Medulla oblongata (tissue), 1 donor: ENCODE measurements at regions not wholly inside any gene's neighbourhood (a gene's known extent, or its start where the extent isn't known, plus 50 kb on each side); places are given as distances from the start of the nearest gene placed in this dataset.

ENCODE experiments used
- DNase-seq: peaks from one replicate; pipeline ENCODE4 v3.0.0-alpha.2; 2015; ENCODE audit errors: extremely low spot score

DNA sequence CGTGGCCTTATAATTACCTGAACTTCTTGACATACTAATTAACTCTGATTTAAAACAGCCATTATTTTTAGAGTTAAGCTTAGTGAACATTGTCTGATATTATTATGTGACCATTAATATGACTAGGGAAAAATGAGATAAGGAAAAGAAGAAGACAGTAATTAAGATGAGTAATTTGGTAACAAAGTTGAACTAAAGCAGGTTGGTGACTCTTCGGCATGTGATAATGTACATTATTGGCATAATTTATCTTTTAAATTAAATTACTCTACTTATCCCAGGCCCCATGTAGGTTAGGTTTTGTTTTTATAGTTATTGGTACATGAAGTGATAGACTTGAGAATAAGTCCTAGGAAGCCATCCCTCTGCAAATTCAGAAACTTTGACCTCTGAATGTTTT is 249.7 kb upstream of the CFAP20DC start:
- DNase-seq: no peak

DNA sequence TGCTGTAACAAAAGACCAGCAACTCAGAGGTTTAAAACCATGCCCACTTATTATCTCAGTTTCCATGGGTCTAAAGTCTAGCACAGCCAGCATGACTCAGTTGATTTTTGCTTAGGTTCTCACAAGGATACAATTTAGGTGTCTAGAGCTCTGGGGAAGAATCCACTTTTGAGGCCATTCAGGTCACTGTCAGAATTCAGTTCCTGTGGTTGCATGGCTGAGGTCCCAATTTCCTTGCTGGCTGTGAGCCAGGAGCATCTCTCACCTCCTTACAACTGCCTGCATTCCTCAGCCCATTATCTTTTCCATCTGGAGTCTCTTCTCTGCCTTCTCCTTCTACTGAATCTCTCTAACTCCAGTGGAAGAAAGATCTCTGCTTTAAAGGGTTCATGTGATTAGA is 240.5 kb upstream of the CFAP20DC start:
- no peak for DNase-seq

DNA sequence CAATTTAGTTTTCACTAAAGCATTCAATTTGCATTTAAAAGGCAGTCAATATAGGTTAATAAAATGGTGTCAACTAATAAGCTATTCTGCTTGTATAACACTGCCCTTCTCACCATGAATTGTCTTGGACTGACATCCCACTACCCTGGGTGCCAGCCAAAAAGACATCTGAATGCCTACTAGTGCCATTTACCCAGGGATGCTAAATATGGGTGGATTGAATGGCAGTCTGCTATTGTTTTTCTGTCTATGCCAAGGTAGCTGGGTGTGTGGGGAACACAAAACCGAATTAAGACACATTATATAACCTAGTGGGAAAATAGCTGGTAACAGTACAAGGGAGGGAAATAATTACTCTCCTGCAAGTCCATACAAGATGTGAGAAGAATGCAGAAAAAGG is 240.0 kb upstream of the CFAP20DC start:
- no peak for DNase-seq

DNA sequence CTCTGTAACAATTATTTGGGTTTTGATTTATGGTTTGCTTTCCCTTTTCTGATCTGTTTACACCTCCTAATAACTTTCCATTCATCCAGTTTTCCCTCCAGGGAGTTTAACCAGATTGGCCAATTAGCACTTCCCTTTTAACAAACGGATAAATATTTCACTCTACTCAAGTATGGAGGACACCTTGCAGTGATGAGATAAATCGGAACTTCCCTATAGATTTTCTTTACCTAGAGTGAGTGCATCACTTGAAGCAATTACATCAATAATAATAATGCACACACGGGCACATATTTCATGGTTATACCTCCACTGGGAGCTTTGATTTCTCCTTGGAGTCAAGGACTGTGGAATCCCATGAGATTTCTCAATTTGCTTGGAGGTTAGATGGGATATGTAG is 239.1 kb upstream of the CFAP20DC start:
- DNase-seq: no peak

DNA sequence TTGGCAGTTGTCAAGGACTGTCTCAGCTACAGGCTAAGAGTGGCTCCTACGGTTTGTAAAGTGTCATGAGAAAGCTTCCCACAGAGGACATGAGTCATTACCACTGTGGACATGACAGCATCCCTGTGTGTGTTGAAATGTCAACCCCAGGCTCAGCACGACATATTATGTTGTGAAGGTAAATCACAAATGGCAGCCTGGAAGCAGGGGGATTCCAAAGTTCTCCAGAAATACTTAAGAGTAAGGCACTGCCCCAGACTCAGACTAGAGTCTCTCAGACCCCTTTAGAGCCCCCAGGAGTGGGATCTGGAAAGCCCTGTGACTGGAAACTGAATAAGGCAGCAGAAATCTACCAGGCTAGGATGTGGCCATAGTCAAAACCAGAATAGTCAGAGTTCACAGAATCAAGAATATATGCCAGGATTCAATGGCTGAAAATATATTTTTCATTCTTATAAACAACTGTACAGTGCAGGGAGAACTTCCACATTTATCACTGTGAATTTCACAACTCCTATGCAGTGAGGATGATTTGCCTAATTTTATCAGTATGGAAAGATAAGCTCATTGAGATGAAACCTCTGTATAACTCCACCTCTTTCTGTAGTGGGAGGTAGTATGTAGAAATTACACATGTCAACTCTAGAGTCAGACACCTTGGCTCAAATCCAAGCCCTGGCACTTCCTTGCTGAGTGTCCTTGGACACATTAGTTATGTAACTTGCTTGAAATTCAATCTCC is 237.1 kb upstream of the CFAP20DC start:
- no peak for DNase-seq

DNA sequence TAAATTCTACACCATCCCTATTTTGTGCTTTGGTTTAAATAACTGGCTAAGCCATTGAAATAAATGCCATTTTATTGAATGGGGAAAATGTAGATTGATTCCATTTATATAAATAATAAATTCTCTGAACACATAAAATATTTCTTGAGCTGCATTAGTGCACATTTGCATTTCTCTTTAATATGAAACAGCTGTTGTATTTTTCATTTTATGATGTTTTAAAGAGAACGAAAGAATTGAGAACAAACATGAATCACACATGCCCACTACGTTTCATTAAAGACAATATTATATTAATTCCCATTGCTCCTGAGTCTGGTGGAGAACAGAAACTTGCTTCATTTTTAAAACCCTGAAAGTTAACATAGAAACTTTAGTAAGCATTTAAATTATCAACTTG is 235.7 kb upstream of the CFAP20DC start:
- DNase-seq: no peak

DNA sequence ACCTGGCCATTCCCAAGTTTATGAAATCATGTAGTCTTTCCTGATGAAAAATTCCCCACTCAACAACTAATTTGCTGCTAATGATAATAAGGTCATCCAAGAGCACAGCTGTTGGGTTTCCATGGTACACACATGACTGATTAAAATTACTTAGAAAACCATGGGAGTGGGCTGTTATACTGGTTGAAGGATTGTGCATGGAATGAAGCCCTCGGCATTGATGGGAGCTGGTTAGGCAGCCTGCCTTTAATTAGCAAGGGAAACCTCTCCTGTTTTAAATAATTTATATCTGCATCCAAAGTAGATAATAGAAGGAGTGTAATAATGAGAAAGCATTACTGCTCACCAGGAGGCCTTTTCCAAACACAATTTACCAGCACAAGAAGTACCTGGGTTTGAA is 235.1 kb upstream of the CFAP20DC start:
- no peak for DNase-seq

DNA sequence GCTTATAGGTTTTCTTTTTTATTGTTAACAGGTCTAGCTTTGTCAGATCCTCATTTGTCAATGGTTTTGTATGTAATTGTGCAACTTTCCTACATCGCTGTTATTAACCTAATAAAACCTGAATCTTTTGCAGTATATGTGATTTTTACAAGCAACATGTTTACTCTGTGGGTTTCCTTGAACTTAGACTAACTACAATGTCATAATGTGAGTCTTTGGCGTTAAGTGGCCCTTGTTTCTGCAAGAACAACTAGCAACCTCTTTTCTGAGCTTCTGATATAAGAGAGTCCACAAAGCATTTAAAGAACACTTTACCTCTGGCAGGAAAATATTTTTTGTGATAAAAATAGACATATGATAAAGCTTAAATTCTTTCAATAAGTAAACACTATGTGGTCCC is 230.3 kb upstream of the CFAP20DC start:
- no peak for DNase-seq

DNA sequence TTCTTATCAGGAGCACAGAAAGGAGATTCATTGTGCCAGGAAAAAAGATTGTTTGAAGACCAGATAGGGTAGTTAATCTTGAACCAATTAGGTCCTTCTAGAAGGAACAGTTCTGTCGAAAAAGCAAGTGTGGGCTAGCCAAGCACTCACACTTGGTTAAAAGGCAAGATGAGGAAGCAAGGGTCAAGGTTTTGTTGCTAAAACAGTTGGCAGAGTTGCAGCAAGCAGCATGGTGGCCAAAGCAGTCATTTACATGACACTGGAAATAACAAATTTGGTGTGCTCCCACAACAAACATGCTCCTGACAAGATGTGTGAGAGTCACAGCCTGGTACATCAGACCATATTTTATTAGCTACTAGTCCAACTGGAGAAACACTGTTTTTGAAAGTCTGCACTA is 228.0 kb upstream of the CFAP20DC start:
- DNase-seq: no peak

DNA sequence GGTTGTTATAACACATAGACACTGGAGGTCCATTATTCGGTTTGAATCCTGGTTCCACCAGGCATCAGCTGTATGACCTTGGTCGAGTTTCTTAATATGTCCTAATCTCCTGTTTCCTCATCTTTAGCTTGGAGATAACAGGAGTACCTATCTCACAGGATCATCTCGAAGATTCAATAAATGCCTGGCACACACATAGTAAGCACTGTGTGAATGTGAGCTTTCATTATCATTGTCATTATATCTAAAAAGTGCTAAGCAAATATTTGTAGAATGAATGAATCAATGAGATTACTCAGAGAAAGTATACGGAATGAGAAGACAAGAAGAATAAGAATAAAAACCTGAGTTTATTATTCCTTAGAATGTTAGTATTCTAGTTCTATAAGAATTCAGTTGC is 227.4 kb upstream of the CFAP20DC start:
- no peak for DNase-seq

DNA sequence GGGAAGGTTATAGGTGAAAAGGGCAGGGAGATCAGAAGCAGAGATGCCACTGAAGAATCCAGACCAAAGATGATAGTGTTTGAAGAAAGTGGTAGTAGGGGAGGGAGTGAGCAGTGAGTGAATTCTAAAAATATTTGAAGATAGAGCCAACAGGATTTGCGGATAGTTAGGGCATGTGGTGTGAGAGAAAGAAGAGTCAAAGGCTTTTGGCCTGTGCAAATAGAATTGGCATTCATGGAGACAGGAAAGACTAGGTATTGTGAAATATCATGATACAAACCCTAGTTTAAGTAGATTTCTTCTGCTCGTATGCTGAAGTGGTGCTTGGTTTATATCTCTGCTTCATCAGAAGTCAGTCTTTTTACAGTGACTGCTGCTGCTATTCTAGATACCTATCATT is 224.2 kb upstream of the CFAP20DC start:
- DNase-seq: no peak

DNA sequence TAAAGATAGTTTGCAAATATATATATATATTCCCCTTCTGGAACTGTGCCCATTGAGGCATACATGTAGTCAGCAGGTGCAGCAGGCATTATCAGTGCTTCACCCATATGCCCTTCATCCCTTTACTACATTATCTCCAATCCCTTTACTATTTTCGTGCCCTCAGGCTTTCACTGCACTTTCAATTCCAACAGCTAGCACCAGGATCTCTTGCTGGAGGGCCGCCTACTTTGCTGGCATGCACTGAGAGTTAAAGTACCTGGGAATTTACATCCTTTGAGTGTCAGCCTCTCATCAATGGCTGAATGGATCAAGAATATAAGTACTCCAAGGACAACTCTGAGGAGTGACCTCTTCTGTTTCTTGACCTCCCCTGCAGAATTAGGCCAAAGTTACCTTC is 222.1 kb upstream of the CFAP20DC start:
- DNase-seq: no peak

DNA sequence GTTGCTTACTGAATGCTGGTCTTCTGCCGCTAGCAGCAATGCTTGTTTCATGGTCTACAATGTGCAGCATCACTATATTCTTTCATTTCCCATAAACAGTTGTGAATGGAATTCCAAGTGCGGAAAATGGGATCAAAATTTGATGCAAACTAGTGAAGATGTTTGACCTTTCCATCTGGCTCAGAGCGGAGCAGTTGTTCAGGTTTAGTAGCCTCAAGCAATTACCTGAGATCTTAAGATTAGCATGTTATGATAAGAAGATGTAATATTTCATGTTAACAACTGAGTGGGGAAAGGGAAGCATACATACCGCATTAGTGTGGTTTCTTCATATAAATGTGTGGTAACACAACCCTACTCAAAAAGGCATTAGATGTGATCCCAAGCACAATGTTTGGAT is 221.1 kb upstream of the CFAP20DC start:
- no peak for DNase-seq

DNA sequence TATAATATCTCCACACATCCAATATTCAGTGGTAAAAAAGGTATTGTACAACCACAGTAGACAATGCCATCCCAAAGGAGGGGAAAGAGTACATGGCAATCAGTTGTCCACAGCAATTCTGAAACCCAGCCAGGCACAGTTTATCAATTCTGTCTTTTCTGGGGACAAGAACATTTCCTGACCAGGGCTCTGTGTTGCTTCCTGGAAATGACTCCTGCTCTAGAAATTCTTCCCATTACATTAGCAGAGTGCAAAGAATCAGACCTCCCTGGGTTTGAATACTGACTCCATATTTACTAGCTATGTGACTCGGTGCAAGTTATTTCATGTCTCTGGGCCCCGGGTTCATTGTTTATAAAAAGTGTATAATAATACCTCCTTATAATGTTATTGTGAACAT is 220.4 kb upstream of the CFAP20DC start:
- no peak for DNase-seq

DNA sequence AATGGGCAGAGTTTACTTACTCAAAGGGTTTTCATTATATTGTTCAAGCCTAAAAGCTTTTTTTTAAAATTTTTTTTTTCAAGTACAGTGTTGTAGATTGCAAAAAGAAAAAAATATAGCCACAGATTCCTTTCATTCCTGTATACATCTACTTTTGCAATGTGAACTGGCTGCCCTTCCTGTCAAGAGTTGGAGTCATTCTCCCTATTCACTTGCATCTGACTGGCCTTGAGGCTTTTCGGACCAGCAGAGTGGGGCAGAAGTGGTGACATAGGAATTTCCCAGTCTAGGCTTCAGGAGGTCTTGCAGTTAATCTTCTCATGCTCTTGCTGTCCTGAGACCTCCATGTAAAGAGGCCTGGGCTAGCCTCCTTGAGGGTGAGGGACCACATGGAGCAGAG is 218.3 kb upstream of the CFAP20DC start:
- DNase-seq: no peak

DNA sequence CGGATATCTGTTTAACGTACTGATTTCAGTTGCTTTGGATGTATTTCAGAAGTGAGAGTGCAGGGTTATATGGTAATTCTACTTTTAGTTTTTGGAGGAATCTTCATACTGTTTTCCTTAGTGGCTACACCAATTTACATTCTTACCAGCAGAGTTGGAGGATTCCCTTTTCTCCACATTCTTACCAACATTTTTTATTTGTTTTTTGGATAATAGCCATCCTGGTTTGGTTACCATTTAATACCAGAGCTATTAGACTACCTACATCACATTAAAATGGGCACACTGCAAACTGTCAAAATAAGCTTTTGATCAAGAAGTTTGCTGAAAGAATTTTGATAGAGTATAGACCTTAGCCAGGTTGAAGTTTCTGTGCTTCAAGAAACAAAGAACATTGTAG is 217.2 kb upstream of the CFAP20DC start:
- no peak for DNase-seq

DNA sequence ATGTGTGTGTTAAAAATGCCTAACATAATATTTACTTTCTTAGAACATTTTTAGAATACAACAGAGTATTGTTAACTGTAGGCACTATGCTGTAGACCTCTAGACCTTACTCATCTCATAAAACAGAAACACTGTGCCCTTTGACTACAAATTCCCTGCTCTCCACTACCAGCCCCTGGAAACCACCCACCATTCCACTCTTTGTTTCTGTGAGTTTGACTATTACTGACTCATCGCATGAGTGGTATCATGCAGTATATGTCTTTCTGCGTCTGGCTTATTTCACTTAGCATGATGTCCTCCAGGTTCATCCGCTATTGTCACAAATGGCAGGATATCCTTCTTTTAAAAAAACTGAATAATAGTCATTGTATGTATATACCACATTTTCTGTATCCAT is 216.7 kb upstream of the CFAP20DC start:
- DNase-seq: no peak

DNA sequence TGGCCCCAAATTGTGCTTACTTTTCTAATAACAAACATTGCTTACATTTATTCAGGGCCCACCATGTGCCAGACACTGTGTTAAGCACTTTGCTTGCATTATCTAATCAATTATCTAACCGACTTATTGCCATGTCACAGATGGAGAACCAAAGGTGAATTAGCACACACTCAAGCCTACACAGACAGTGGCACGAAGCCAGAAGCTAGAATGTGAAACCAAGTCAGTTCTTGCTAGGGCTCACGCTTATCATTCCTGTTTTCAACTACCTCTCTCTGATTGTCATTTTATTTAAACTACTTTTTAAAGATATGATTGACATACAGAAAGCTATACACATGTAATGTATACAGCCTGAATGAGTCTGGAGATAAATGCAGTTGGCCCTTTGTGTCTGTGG is 215.7 kb upstream of the CFAP20DC start:
- DNase-seq: no peak

DNA sequence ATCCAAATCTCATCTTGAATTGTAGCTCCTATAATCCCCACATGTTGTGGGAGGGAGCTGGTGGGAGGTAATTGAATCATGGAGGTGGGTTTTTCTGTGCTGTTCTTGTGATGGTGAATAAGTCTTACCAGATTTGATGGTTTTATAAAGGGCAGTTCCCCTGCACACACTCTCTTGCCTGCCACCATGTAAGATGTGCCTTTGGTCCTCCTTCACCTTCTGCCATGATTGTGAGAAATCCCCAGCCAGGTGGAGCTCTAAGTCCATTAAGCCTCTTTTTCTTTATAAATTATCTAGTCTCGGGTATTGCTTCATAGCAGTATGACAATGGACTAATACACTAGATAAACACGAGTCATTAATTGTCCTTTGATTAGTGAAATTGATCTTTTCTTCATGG is 214.5 kb upstream of the CFAP20DC start:
- no peak for DNase-seq

DNA sequence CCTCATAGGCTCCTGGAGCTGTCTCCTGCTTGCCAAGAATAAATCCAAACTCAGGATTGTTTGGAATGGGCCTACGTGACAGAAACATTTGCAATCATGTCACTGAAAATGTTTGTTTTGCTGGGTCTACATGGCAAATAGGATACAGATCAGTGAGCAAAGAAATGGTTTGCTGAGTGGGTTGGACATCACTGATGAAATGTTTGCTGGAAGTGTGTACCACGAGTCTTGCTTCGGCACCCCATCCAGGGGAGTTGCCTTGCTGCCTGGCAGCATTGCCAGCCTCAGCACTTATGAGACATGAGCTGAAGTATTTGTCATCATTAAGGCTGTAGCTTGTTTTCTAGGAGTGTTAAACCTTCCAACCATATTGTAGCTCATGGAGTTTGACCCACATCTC is 213.3 kb upstream of the CFAP20DC start:
- DNase-seq: no peak

DNA sequence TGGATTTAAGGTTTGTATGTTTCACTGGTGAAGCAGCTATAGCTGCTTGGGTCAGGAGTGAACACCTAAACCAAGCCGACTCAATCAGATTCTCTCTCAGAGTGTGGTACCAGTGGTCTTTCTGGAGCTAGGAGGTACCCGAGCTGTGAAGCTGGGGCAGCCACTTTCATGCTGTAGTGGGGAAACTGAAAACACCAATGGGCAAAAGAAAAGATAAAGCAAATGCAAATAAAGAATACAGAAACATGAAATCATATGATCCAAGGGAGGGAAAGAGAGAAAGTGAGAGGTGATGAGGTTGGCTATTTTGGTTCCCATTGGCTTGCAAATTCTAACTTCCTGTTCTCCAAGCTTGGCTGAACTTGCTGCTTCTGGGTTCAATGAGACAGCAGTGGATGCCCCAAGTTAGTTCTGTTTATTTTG is 212.3 kb upstream of the CFAP20DC start:
- DNase-seq: no peak

DNA sequence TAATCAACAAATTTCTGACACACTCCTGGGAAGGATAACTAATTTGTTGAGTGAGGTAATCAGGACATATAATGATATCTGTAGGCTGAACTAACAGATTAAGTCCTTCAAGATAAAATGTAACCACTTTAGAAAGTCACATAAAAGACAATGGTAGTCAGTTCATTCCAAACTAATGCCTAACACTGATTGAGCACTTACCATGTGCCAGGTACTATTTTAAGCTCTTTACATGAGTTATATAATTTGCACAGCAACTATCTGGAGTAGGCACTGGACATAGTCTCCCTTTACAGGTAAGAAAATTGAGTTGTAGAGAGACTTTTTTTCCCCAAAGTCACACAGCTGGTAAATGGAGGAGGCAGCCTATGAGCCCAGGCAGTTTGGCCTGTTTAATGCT is 211.2 kb upstream of the CFAP20DC start:
- DNase-seq: no peak

DNA sequence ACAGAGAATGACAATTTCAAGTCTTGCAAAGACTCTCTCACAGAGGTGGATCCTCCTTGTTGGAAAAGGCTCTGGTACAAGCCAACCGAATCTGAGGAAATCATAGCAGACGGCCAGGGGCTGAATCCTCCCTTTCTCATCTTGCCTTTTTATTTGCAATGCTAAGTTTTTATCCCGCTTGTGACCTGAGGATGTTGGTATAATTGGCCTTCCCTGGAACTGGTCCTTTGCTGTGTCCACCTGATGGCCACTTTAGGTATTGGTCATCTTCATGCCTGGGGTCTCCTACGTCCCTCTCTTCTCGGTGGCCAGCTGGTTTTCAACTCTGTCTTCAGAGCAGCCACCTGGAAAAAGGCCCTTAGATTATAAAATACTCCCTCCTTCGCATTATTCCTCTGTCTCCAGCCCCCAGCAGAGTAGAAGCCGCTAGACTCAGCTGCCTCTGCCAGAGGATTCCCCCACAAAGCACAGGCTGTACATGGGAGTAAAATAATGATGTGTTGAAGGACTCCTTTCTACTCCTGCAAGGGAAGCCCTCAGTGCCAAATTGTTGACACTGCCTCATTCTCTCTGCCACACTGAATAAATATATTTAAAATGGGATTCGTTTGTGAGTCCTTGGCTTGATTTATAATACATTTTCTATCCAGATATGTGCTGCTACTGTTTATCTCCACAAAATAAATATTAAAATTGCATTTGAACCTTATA is 208.9 kb upstream of the CFAP20DC start:
- no peak for DNase-seq

DNA sequence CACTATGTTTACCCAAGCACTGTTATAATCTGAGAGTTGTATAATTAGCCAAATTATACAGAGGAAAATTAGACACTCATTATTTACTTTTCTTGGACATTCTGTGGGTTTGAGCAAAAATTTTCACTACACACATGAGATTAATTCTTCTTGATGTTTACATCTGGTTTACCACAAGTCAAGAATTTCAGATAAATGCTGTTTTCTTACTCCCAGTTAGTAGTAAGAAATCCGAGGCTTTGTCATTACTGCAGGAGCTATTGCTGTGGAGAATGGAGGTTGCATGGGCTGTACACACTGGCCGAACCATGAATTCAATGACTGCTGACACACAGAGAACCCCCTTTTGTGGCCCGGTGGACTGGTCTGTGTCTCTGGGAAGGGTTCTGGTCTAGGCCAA is 207.7 kb upstream of the CFAP20DC start:
- DNase-seq: no peak
